Suprapubic skin (tissue), 3 donors: ENCODE measurements at regions not wholly inside any gene's neighbourhood (a gene's known extent, or its start where the extent isn't known, plus 50 kb on each side); places are given as distances from the start of the nearest gene placed in this dataset.

ENCODE experiments used
- CTCF ChIP-seq, 2 donors: fragments of 200-600 bp in 1 of 2; fragments of 450-650 bp in 1 of 2; sonication (generic) in 1 of 2; IDR thresholded peaks; one replicate each; pipeline ENCODE4 v1.5.1; 2016 to 2019; ENCODE audit warnings: antibody characterized with exemption in 2 of 2, mild to moderate bottlenecking in 1 of 2, moderate library complexity in 1 of 2
- EP300 ChIP-seq: sonication (generic); formaldehyde crosslinking; IDR thresholded peaks from one replicate; pipeline ENCODE4 v1.6.1; 2017; ENCODE audit warnings: antibody characterized with exemption
- POLR2A ChIP-seq, 2 donors: fragments of 450-650 bp; IDR thresholded peaks; one replicate each; pipeline ENCODE4 v1.6.1; 2017; ENCODE audit warnings: antibody characterized with exemption in 2 of 2, mild to moderate bottlenecking in 2 of 2, moderate library complexity in 2 of 2

DNA sequence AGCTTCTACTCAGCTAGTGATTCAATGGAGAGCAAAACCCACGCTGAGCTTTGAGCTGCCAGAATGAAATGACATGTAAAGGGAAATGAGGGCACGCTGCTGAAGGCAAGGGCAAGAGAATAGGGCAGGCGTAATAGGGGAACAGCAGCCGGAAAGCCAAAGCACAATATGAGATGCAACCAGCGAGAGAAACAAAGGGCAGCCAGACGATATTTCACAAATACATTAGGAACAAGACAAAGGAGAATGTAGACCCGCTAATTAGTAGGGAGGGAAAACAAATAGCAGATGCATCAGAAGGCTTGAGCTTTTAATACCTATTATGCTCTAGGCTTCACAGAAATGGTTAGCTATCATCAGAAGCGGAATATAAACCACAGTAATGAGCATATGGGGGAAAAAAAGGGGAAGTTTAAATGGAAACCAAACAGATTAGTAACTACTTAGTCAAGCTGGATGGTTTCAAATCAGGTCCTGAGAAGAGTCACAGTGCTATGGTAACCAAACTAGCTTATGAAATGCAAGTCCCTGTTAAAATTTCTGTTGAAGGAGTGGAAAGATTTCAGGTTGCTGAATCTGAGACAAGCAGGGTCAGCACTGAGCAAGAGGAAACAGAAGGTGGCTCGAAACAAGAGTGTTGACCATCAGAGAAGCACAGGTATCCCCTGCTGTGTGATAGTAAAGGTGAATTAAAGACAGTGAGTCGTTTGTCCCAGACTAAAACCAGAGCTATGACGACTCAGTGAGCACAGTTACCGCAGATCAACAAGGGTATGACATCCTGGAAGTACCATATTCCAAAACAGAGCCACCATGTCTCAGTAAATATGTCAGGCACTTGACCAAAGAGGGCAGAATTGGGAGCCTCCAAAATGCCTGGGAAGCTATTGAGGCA is 496.9 kb upstream of the CELF2 start:
- TF ChIP-seq CTCF (IDR thresholded peaks at IDR 0.05) (no peak), POLR2A (IDR thresholded peaks at IDR 0.05) (no peak), EP300 (no peak)
